Effector memory CD8-positive, alpha-beta T cell (primary cell): ENCODE measurements at regions not wholly inside any gene's neighbourhood (a gene's known extent, or its start where the extent isn't known, plus 50 kb on each side); places are given as distances from the start of the nearest gene placed in this dataset.

Experiments
- ATAC-seq: fragments of 150-1000 bp; cut with Tn5 transposase; replicated peaks from 2 replicates; pipeline ENCODE4 v1.10.0; 2021; ENCODE audit warnings: mild to moderate bottlenecking, moderate library complexity
- DNase-seq, 3 experiments: peaks; one replicate each; pipeline ENCODE4 v3.0.0; 2021
- H3K27ac Mint-ChIP-seq, 2 donors: one replicate each; pipeline ENCODE4 v1.8.0; 2022; ENCODE audit warnings: mild to moderate bottlenecking in 2 of 2, mixed read lengths in 2 of 2, moderate library complexity in 2 of 2
- H3K27me3 Mint-ChIP-seq, 2 donors: one replicate each; pipeline ENCODE4 v1.8.0; 2022; ENCODE audit warnings: mixed read lengths in 2 of 2
- H3K36me3 Mint-ChIP-seq: one replicate; pipeline ENCODE4 v1.8.0; 2022; ENCODE audit warnings: mild to moderate bottlenecking, moderate library complexity, mixed read lengths; ENCODE audit not compliant: insufficient read depth
- H3K4me1 Mint-ChIP-seq, 2 donors: one replicate each; pipeline ENCODE4 v1.8.0; 2022; ENCODE audit warnings: low read depth in 2 of 2, mixed read lengths in 2 of 2
- H3K4me3 Mint-ChIP-seq, 2 donors: one replicate each; pipeline ENCODE4 v1.8.0; 2022; ENCODE audit warnings: mild to moderate bottlenecking in 2 of 2, mixed read lengths in 2 of 2, moderate library complexity in 2 of 2
- H3K9me3 Mint-ChIP-seq, 2 donors: one replicate each; pipeline ENCODE4 v1.8.0; 2022; ENCODE audit warnings: mixed read lengths in 2 of 2

DNA sequence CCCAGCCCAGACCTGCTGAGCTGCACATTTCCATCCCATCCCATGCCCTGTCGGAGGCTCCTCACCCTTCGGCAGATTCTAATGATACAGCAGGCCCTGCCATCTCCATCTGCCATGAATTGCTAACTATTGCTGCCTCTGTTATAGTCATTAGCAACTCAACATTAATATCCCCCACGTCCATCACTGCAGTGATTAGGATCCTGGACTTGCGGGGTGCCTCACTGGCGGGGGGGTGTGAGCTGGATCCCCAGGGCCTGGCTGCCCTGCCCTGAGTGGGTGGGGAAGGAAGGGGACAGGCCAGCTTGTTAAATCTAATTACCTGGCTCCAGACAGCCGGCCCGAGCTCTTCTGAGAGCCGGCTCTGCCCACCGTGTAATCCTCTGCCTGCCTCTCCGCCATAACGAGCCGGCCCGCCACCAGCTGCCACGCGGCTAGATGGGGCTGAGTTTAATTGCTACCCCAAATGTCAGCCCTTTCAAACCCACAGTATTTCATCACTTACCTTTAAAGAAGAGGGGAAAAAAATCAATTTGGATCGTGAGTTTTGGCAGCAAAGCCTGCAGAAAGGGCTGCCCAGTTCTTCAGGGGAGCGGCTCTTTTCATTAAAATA, 227.3 kb upstream of the CSF3R start:
- Mint-ChIP-seq H3K9me3 (no peaks in the 10 kb centered on the region), H3K4me3 (no peak overlapping the region), H3K27me3 (peaks cover 75 to 98% of the 10 kb centered on the region in 2 donors), H3K27ac (no peak overlapping the region), H3K36me3 (no peaks in the 10 kb centered on the region), H3K4me1 (no peaks in the 10 kb centered on the region)
- DNase-seq (no peak), ATAC-seq (no peak)

DNA sequence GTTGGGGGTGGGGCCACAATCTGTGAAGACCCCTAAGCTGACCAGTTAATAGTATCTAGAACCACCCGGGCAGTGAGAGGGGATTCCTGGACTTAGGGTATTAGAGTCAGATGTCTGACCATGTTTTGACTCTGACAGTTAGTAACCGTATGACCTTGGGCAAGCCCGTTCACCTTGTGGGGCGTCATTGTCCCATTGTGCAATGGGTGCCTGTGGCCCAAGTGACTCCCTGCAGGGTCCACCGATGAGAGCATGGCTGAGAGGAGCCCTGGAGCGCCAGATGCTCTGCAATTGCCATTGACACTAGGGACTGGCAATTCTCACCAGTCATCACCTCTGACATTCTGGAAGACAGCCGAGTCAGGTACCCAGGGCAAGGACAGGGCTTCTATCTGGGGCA, 225.9 kb upstream of the CSF3R start:
- ATAC-seq (no peak), DNase-seq (no peak)
- Mint-ChIP-seq H3K27ac (no peak overlapping the region), H3K27me3 (peaks cover 78 to 98% of the 10 kb centered on the region in 2 donors), H3K36me3 (no peaks in the 10 kb centered on the region), H3K4me1 (peaks cover 0 to 4% of the 10 kb centered on the region in 2 donors), H3K4me3 (no peak overlapping the region), H3K9me3 (no peaks in the 10 kb centered on the region)

GRCh38 chr1:36707221-36707620, 224.5 kb upstream of the CSF3R start:
- no peak for DNase-seq
- Mint-ChIP-seq H3K27ac (no peak overlapping the region), H3K9me3 (no peaks in the 10 kb centered on the region), H3K4me3 (no peak overlapping the region), H3K4me1 (peaks cover 0 to 5% of the 10 kb centered on the region in 2 donors), H3K27me3 (peaks cover 74 to 98% of the 10 kb centered on the region in 2 donors), H3K36me3 (no peaks in the 10 kb centered on the region)
- no peak for ATAC-seq

- peaks cover 0 to 5% of the 10 kb centered on the region in 2 donors for H3K4me1 Mint-ChIP-seq
- no peak for DNase-seq
- no peaks in the 10 kb centered on the region for H3K36me3 Mint-ChIP-seq
- peaks cover 74 to 98% of the 10 kb centered on the region in 2 donors for H3K27me3 Mint-ChIP-seq
- no peaks in the 10 kb centered on the region for H3K9me3 Mint-ChIP-seq
- no peak overlapping the region for H3K4me3 Mint-ChIP-seq
- no peak for ATAC-seq
- no peak overlapping the region for H3K27ac Mint-ChIP-seq
Observed at GRCh38 chr1:36706416-36706815, 223.7 kb upstream of the CSF3R start.

- ATAC-seq, result no peak
- Mint-ChIP-seq H3K27ac (no peak overlapping the region), H3K9me3 (no peaks in the 10 kb centered on the region), H3K4me3 (no peak overlapping the region), H3K4me1 (peaks cover 0 to 5% of the 10 kb centered on the region in 2 donors), H3K27me3 (peaks cover 74 to 98% of the 10 kb centered on the region in 2 donors), H3K36me3 (peaks cover 2% of the 10 kb centered on the region)
- no peak for DNase-seq
Observed at GRCh38 chr1:36705629-36706028, 222.9 kb upstream of the CSF3R start.

GRCh38 chr1:36703526-36704208, 221.0 kb upstream of the CSF3R start:
- H3K4me3 Mint-ChIP-seq, result no peak overlapping the region
- H3K4me1 Mint-ChIP-seq, result peaks cover 0 to 5% of the 10 kb centered on the region in 2 donors
- H3K27ac Mint-ChIP-seq, result no peak overlapping the region
- ATAC-seq (peak; percentile 54), DNase-seq (peak; percentile 29 to 43 (median 31))
- no peaks in the 10 kb centered on the region for H3K9me3 Mint-ChIP-seq
- peaks cover 4% of the 10 kb centered on the region for H3K36me3 Mint-ChIP-seq
- peaks cover 58 to 87% of the 10 kb centered on the region in 2 donors for H3K27me3 Mint-ChIP-seq

GRCh38 chr1:36702963-36703362, 220.2 kb upstream of the CSF3R start:
- DNase-seq (no peak), ATAC-seq (no peak)
- peaks cover 4% of the 10 kb centered on the region for H3K36me3 Mint-ChIP-seq
- peaks cover 0 to 5% of the 10 kb centered on the region in 2 donors for H3K4me1 Mint-ChIP-seq
- H3K4me3 Mint-ChIP-seq, result no peak overlapping the region
- H3K27ac Mint-ChIP-seq, result no peak overlapping the region
- no peaks in the 10 kb centered on the region for H3K9me3 Mint-ChIP-seq
- H3K27me3 Mint-ChIP-seq, result peaks cover 53 to 86% of the 10 kb centered on the region in 2 donors

GRCh38 chr1:36699113-36699911, 216.6 kb upstream of the CSF3R start:
- Mint-ChIP-seq H3K27me3 (peaks cover 29 to 61% of the 10 kb centered on the region in 2 donors), H3K27ac (no peak overlapping the region), H3K9me3 (no peaks in the 10 kb centered on the region), H3K4me3 (no peak overlapping the region), H3K4me1 (peaks cover 0 to 5% of the 10 kb centered on the region in 2 donors), H3K36me3 (peaks cover 4% of the 10 kb centered on the region)
- DNase-seq (no peak), ATAC-seq (no peak)

GRCh38 chr1:36697836-36698605, 215.3 kb upstream of the CSF3R start:
- ATAC-seq (no peak), DNase-seq (no peak)
- no peak overlapping the region for H3K27ac Mint-ChIP-seq
- no peaks in the 10 kb centered on the region for H3K9me3 Mint-ChIP-seq
- peaks cover 4% of the 10 kb centered on the region for H3K36me3 Mint-ChIP-seq
- H3K27me3 Mint-ChIP-seq, result peaks cover 30 to 48% of the 10 kb centered on the region in 2 donors
- H3K4me3 Mint-ChIP-seq, result no peak overlapping the region
- no peaks in the 10 kb centered on the region for H3K4me1 Mint-ChIP-seq

GRCh38 chr1:36696261-36696940, 213.7 kb upstream of the CSF3R start:
- H3K27ac Mint-ChIP-seq, result no peak overlapping the region
- H3K27me3 Mint-ChIP-seq, result peaks cover 23 to 32% of the 10 kb centered on the region in 2 donors
- no peaks in the 10 kb centered on the region for H3K4me1 Mint-ChIP-seq
- peaks cover 4% of the 10 kb centered on the region for H3K36me3 Mint-ChIP-seq
- no peak overlapping the region for H3K4me3 Mint-ChIP-seq
- DNase-seq (no peak), ATAC-seq (no peak)
- H3K9me3 Mint-ChIP-seq, result no peaks in the 10 kb centered on the region

DNA sequence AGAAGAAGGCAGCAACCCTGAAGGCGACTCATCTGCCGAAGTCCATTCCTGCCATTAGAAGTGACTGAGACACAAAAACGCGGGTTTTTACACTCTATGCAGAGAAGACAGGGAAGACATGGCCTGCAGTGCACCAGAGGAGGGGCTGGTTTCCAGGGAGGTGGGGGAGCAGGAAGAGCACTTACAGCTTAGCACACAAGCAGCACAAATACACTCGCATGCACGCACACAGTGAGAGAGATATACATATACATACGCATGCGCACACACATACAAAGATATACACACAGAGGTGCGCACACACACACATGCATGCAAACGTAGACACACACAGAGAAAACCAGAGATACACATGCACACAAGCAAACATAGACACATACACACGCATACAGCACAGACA, 210.9 kb upstream of the CSF3R start:
- H3K27ac Mint-ChIP-seq, result no peak overlapping the region
- no peaks in the 10 kb centered on the region for H3K9me3 Mint-ChIP-seq
- no peaks in the 10 kb centered on the region for H3K36me3 Mint-ChIP-seq
- no peaks in the 10 kb centered on the region for H3K4me1 Mint-ChIP-seq
- H3K27me3 Mint-ChIP-seq, result peaks cover 15 to 17% of the 10 kb centered on the region in 2 donors
- no peak for DNase-seq
- no peak overlapping the region for H3K4me3 Mint-ChIP-seq
- ATAC-seq, result no peak

GRCh38 chr1:36693161-36693525, 210.4 kb upstream of the CSF3R start:
- H3K27ac Mint-ChIP-seq, result no peak overlapping the region

More at GRCh38 chr1:36693161-36693525, 210.4 kb upstream of the CSF3R start:
- no peak overlapping the region for H3K4me3 Mint-ChIP-seq
- DNase-seq, result no peak
- no peaks in the 10 kb centered on the region for H3K9me3 Mint-ChIP-seq
- no peaks in the 10 kb centered on the region for H3K36me3 Mint-ChIP-seq
- H3K27me3 Mint-ChIP-seq, result peaks cover 14 to 19% of the 10 kb centered on the region in 2 donors
- no peak for ATAC-seq
- no peaks in the 10 kb centered on the region for H3K4me1 Mint-ChIP-seq
